ENCODE measurements at regions not wholly inside any gene's neighbourhood (a gene's known extent, or its start where the extent isn't known, plus 50 kb on each side); places are given as distances from the start of the nearest gene placed in this dataset.

GRCh38 chr6:94362061-94362864 lies 942.9 kb upstream of the EPHA7 start:
- Histone ChIP-seq H3K9ac (ENCODE audit: insufficient read depth in 1 of 2, low read length in 2 of 2) (no peak overlapping the region), H3K4me1 (ENCODE audit: control insufficient read depth in 5 of 5, insufficient read depth in 5 of 5, low read length in 5 of 5) (peaks cover 0 to 5% (median 0%) of the 10 kb centered on the region in 5 donors), H3K4me3 (no peak overlapping the region), H3K27ac (ENCODE audit: low read depth in 1 of 2, low read length in 1 of 2) (no peak overlapping the region), H3K36me3 (ENCODE audit: control insufficient read depth in 4 of 4, insufficient read depth in 4 of 4, low read length in 4 of 4) (no peaks in the 10 kb centered on the region), H3K9me3 (ENCODE audit: control insufficient read depth in 4 of 4, insufficient read depth in 3 of 4, low read length in 3 of 4) (peaks cover 0 to 7% (median 0%) of the 10 kb centered on the region in 4 donors), H3K27me3 (ENCODE audit: control insufficient read depth in 3 of 3, insufficient read depth in 3 of 3, low read length in 2 of 3) (no peaks in the 10 kb centered on the region)
- no peak for ATAC-seq (ENCODE audit: insufficient read depth, low FRiP score)
- TF ChIP-seq CTCF (IDR thresholded peaks at IDR 0.05; ENCODE audit: control extremely low read depth, extremely low read depth), result no peak
- no peak for DNase-seq
- 93 to 97% methylated on average over 25 to 26 of the region's 26 CpGs for WGBS, 2 donors

DNA sequence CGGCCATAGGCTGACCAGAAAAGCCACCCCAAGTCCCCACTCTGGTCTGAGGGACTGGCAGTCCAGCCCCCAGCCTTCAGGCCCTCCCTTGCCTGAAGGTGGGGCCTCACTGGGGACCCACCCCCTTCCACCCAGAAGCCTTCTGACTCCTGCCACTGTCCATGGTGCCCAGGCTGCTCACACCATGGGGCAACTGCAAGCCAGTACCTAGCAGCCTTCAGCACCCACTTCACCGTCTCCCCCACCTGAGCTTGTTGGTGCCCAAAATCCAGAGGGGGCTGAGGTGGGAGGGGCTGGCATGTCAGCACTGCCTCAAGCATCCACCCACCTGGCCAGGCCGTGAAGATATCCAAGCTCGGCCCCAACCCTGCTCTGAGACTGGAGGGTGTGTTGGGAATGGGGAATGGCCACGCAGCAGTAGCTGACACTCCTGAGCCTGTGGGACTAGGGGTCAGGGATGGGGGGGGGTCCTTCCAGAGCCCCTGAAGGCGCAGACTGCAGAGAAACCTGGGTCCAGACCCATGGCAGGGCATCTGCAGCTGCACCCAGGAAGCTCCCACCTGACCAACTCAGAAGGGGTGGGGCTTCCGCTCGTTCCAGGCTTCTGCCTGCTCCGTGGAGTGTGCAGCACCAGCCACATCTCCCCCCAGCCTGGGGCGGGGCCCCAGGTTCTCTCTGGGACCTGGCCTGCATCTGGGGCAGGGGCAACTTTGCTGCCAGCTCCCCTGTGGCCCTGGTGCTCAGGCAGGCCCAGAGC lies 942.1 kb upstream of the EPHA7 start:
- no peaks in the 10 kb centered on the region for H3K36me3 ChIP-seq (ENCODE audit: control insufficient read depth in 4 of 4, insufficient read depth in 4 of 4, low read length in 4 of 4)
- H3K4me1 ChIP-seq (ENCODE audit: control insufficient read depth in 5 of 5, insufficient read depth in 5 of 5, low read length in 5 of 5), result peaks cover 0 to 6% (median 0%) of the 10 kb centered on the region in 5 donors
- 91 to 92% methylated on average over 7 to 10 of the region's 10 CpGs for WGBS, 2 donors
- no peak for TF ChIP-seq CTCF (IDR thresholded peaks at IDR 0.05; ENCODE audit: control extremely low read depth, extremely low read depth)
- H3K27ac ChIP-seq (ENCODE audit: low read depth in 1 of 2, low read length in 1 of 2), result no peak overlapping the region
- H3K4me3 ChIP-seq, result no peak overlapping the region
- ATAC-seq (ENCODE audit: insufficient read depth, low FRiP score) (no peak), DNase-seq (no peak)
- H3K9me3 ChIP-seq (ENCODE audit: control insufficient read depth in 4 of 4, insufficient read depth in 3 of 4, low read length in 3 of 4), result peaks cover 0 to 7% (median 0%) of the 10 kb centered on the region in 4 donors
- no peak overlapping the region for H3K9ac ChIP-seq (ENCODE audit: insufficient read depth in 1 of 2, low read length in 2 of 2)
- no peaks in the 10 kb centered on the region for H3K27me3 ChIP-seq (ENCODE audit: control insufficient read depth in 3 of 3, insufficient read depth in 3 of 3, low read length in 2 of 3)

GRCh38 chr6:94357381-94357980 lies 938.1 kb upstream of the EPHA7 start:
- Histone ChIP-seq H3K9me3 (ENCODE audit: control insufficient read depth in 4 of 4, insufficient read depth in 3 of 4, low read length in 3 of 4) (peaks cover 0 to 7% (median 0%) of the 10 kb centered on the region in 4 donors), H3K4me3 (no peak overlapping the region), H3K27me3 (ENCODE audit: control insufficient read depth in 3 of 3, insufficient read depth in 3 of 3, low read length in 2 of 3) (no peaks in the 10 kb centered on the region), H3K4me1 (ENCODE audit: control insufficient read depth in 5 of 5, insufficient read depth in 5 of 5, low read length in 5 of 5) (peaks cover 0 to 6% (median 0%) of the 10 kb centered on the region in 5 donors), H3K9ac (ENCODE audit: insufficient read depth in 1 of 2, low read length in 2 of 2) (no peak overlapping the region), H3K36me3 (ENCODE audit: control insufficient read depth in 4 of 4, insufficient read depth in 4 of 4, low read length in 4 of 4) (no peaks in the 10 kb centered on the region), H3K27ac (ENCODE audit: low read depth in 1 of 2, low read length in 1 of 2) (no peak overlapping the region)
- no peak for TF ChIP-seq CTCF (IDR thresholded peaks at IDR 0.05; ENCODE audit: control extremely low read depth, extremely low read depth)
- no peak for ATAC-seq (ENCODE audit: insufficient read depth, low FRiP score)
- WGBS, 2 donors, result 55 to 70% methylated on average over 4 of the region's 4 CpGs
- peak in 2 of 3 donors; percentile 58 to 64 for DNase-seq
